Neural cell (in vitro differentiated cells): ENCODE measurements at regions not wholly inside any gene's neighbourhood (a gene's known extent, or its start where the extent isn't known, plus 50 kb on each side); places are given as distances from the start of the nearest gene placed in this dataset.

ENCODE experiments used
- H2AFZ ChIP-seq: fragments of 200-600, 300-800 bp; sonication (generic), shearing (Covaris generic); 2 replicates; pipeline ENCODE4 v1.6.0; 2014; ENCODE audit warnings: low read depth, mild to moderate bottlenecking, antibody characterized with exemption, low read length, moderate library complexity
- H3F3A ChIP-seq: fragments of 200-600 bp; shearing (Covaris generic); 2 replicates; pipeline ENCODE4 v1.6.1; 2016; ENCODE audit warnings: mild to moderate bottlenecking, moderate library complexity, mixed read lengths, antibody characterized with exemption, low read length; ENCODE audit not compliant: insufficient read depth, poor library complexity, severe bottlenecking
- H3K27ac ChIP-seq: fragments of 200-600, 300-800 bp; sonication (generic), shearing (Covaris generic); 2 replicates; pipeline ENCODE4 v1.5.1; 2014; ENCODE audit warnings: mild to moderate bottlenecking, low read length, moderate library complexity
- H3K27me3 ChIP-seq: fragments of 300-800, 200-600 bp; sonication (generic), shearing (Covaris generic); 2 replicates; pipeline ENCODE4 v1.6.0; 2014; ENCODE audit warnings: mild to moderate bottlenecking, low read depth, low read length, moderate library complexity; ENCODE audit not compliant: insufficient read depth
- H3K36me3 ChIP-seq: fragments of 300-800, 200-600 bp; sonication (generic), shearing (Covaris generic); 2 replicates; pipeline ENCODE4 v1.5.1; 2014; ENCODE audit warnings: mild to moderate bottlenecking, antibody characterized with exemption, low read length, moderate library complexity; ENCODE audit not compliant: insufficient read depth
- H3K4me2 ChIP-seq: fragments of 300-800, 200-600 bp; sonication (generic), shearing (Covaris generic); 2 replicates; pipeline ENCODE4 v1.6.0; 2014; ENCODE audit warnings: mild to moderate bottlenecking, low read length
- H3K4me3 ChIP-seq: fragments of 300-800, 200-600 bp; sonication (generic), shearing (Covaris generic); 2 replicates; pipeline ENCODE4 v1.5.1; 2014; ENCODE audit warnings: mild to moderate bottlenecking, low read length, moderate library complexity
- H3K79me2 ChIP-seq: fragments of 200-600 bp; shearing (Covaris generic); replicated peaks from 2 replicates; pipeline ENCODE4 v1.6.0; 2014; ENCODE audit warnings: mild to moderate bottlenecking, low read length, moderate library complexity; ENCODE audit not compliant: insufficient read depth
- H3K9ac ChIP-seq: fragments of 300-800, 200-600 bp; sonication (generic), shearing (Covaris generic); 2 replicates; pipeline ENCODE4 v1.6.1; 2016; ENCODE audit warnings: mild to moderate bottlenecking, low read length, mixed read lengths
- H3K9me2 ChIP-seq: fragments of 200-600 bp; shearing (Covaris generic); 2 replicates; pipeline ENCODE4 v1.6.1; 2016; ENCODE audit warnings: mild to moderate bottlenecking, low read length, mixed read lengths; ENCODE audit not compliant: insufficient read depth
- H3K9me3 ChIP-seq: fragments of 200-600, 300-800 bp; sonication (generic), shearing (Covaris generic); 2 replicates; pipeline ENCODE4 v1.6.1; 2016; ENCODE audit warnings: mild to moderate bottlenecking, mixed run types, low read length, moderate library complexity, mixed read lengths
- H4K20me1 ChIP-seq: fragments of 200-600 bp; shearing (Covaris generic); 2 replicates; pipeline ENCODE4 v1.6.1; 2016; ENCODE audit warnings: mild to moderate bottlenecking, mixed run types; ENCODE audit not compliant: insufficient read depth
- CTCF ChIP-seq: fragments of 450-650 bp; IDR thresholded peaks from 2 replicates; pipeline ENCODE4 v1.5.1; 2014; ENCODE audit warnings: antibody characterized with exemption, mild to moderate bottlenecking, moderate library complexity; ENCODE audit not compliant: poor library complexity, severe bottlenecking
- EP300 ChIP-seq: fragments of 450-650 bp; conservative IDR thresholded peaks from 2 replicates; pipeline ENCODE4 v1.6.1; 2014; ENCODE audit warnings: antibody characterized with exemption, mild to moderate bottlenecking, moderate library complexity; ENCODE audit not compliant: poor library complexity, severe bottlenecking
- EZH2 ChIP-seq: fragments of 200-600, 300-800 bp; shearing (Covaris generic), sonication (generic); IDR thresholded peaks from 2 replicates; pipeline ENCODE4 v1.6.1; 2014; ENCODE audit warnings: antibody characterized with exemption, low read length, borderline replicate concordance, mild to moderate bottlenecking; ENCODE audit not compliant: insufficient read depth, poor library complexity, severe bottlenecking
- MXI1 ChIP-seq: fragments of 450-650 bp; conservative IDR thresholded peaks from 2 replicates; pipeline ENCODE4 v1.6.1; 2014; ENCODE audit warnings: antibody characterized with exemption, mild to moderate bottlenecking; ENCODE audit not compliant: poor library complexity, severe bottlenecking
- POLR2AphosphoS5 ChIP-seq: IDR thresholded peaks from 2 replicates; pipeline ENCODE4 v1.6.1; 2012
- RAD21 ChIP-seq: fragments of 450-650 bp; conservative IDR thresholded peaks from 2 replicates; pipeline ENCODE4 v1.6.1; 2014; ENCODE audit warnings: antibody characterized with exemption, mild to moderate bottlenecking, moderate library complexity
- SMC3 ChIP-seq: fragments of 450-650 bp; conservative IDR thresholded peaks from 2 replicates; pipeline ENCODE4 v1.6.1; 2014; ENCODE audit warnings: antibody characterized with exemption, mild to moderate bottlenecking, moderate library complexity; ENCODE audit not compliant: poor library complexity
- TAF1 ChIP-seq: IDR thresholded peaks from 2 replicates; pipeline ENCODE4 v1.6.1; 2012; ENCODE audit warnings: low read depth
- TF ChIP-seq, protein P1 (sequence below): IDR thresholded peaks from 2 replicates; pipeline ENCODE4 v1.6.1; 2012; ENCODE audit warnings: borderline replicate concordance

GRCh38 chr2:22283436-22283835 is 1101.5 kb upstream of the KLHL29 start:
- Histone ChIP-seq H3K4me2 (no peak overlapping the region), H3K9ac (no peak overlapping the region), H3K4me3 (no peak overlapping the region)

GRCh38 chr2:22290302-22290701 is 1094.7 kb upstream of the KLHL29 start:
- no peaks in the 10 kb centered on the region for H3K27me3 ChIP-seq
- no peaks in the 10 kb centered on the region for H3K36me3 ChIP-seq
- H4K20me1 ChIP-seq = no peaks in the 10 kb centered on the region
- H3K9me3 ChIP-seq = no peaks in the 10 kb centered on the region
- no peaks in the 10 kb centered on the region for H3F3A ChIP-seq
- no peak overlapping the region for H3K4me3 ChIP-seq
- no peak overlapping the region for H2AFZ ChIP-seq
- H3K9me2 ChIP-seq = no peaks in the 10 kb centered on the region
- no peak for TF ChIP-seq RAD21
- TF ChIP-seq TAF1 = no peak
- TF ChIP-seq CTCF = no peak
- TF ChIP-seq, protein P1, sequence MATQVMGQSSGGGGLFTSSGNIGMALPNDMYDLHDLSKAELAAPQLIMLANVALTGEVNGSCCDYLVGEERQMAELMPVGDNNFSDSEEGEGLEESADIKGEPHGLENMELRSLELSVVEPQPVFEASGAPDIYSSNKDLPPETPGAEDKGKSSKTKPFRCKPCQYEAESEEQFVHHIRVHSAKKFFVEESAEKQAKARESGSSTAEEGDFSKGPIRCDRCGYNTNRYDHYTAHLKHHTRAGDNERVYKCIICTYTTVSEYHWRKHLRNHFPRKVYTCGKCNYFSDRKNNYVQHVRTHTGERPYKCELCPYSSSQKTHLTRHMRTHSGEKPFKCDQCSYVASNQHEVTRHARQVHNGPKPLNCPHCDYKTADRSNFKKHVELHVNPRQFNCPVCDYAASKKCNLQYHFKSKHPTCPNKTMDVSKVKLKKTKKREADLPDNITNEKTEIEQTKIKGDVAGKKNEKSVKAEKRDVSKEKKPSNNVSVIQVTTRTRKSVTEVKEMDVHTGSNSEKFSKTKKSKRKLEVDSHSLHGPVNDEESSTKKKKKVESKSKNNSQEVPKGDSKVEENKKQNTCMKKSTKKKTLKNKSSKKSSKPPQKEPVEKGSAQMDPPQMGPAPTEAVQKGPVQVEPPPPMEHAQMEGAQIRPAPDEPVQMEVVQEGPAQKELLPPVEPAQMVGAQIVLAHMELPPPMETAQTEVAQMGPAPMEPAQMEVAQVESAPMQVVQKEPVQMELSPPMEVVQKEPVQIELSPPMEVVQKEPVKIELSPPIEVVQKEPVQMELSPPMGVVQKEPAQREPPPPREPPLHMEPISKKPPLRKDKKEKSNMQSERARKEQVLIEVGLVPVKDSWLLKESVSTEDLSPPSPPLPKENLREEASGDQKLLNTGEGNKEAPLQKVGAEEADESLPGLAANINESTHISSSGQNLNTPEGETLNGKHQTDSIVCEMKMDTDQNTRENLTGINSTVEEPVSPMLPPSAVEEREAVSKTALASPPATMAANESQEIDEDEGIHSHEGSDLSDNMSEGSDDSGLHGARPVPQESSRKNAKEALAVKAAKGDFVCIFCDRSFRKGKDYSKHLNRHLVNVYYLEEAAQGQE = no peak
- TF ChIP-seq EP300 = no peak
- no peak for TF ChIP-seq SMC3
- TF ChIP-seq POLR2AphosphoS5 = no peak
- no peak for TF ChIP-seq EZH2
- TF ChIP-seq MXI1 = no peak
- H3K9ac ChIP-seq = no peak overlapping the region
- no peak overlapping the region for H3K27ac ChIP-seq
- no peak overlapping the region for H3K4me2 ChIP-seq
- H3K79me2 ChIP-seq = no peaks in the 10 kb centered on the region

More at GRCh38 chr2:22283436-22283835, 1101.5 kb upstream of the KLHL29 start:
- no peaks in the 10 kb centered on the region for H3K27me3 ChIP-seq
- no peaks in the 10 kb centered on the region for H3K9me3 ChIP-seq
- no peak overlapping the region for H3K27ac ChIP-seq
- H3K79me2 ChIP-seq = no peaks in the 10 kb centered on the region
- H4K20me1 ChIP-seq = no peaks in the 10 kb centered on the region
- no peaks in the 10 kb centered on the region for H3K36me3 ChIP-seq
- no peaks in the 10 kb centered on the region for H3K9me2 ChIP-seq
- TF ChIP-seq EP300 (no peak), TAF1 (no peak), SMC3 (no peak), MXI1 (no peak), EZH2 (no peak), POLR2AphosphoS5 (no peak), CTCF (no peak), RAD21 (no peak)
- TF ChIP-seq, protein P1 = no peak
- H2AFZ ChIP-seq = no peak overlapping the region
- no peaks in the 10 kb centered on the region for H3F3A ChIP-seq
